ENCODE measurements at regions not wholly inside any gene's neighbourhood (a gene's known extent, or its start where the extent isn't known, plus 50 kb on each side); places are given as distances from the start of the nearest gene placed in this dataset.

DNA sequence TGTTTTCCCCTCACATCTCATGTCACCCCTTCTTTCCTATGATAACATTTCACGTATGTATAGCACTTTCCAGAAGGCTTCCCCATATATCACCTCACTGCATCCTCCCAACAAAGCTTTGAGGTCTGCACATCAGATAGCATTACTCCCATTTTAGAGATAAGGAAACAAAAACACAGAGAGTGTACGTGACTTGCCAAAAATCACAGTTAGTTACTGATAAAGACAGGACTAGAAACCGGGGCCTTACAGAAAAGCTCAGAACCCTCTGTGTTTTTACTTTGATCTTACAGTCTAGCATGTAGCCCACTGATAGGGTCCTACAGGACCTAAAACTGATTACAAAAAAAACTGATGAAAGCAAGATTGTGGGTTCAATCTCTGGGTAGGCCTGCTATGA lies 202.9 kb upstream of the CDKN3 start:
- Mint-ChIP-seq H3K27ac (no peak overlapping the region), H3K4me3 (no peak overlapping the region), H3K36me3 (no peaks in the 10 kb centered on the region), H3K27me3 (peaks cover 0 to 3% of the 10 kb centered on the region in 2 donors), H3K9me3 (peaks cover 3 to 11% (median 9%) of the 10 kb centered on the region in 3 donors), H3K4me1 (peaks cover 0 to 5% (median 4%) of the 10 kb centered on the region in 3 donors)
- Histone ChIP-seq H3K27me3 (replicated peaks in 1 of 2; ENCODE audit: control insufficient read depth in 2 of 2, extremely low read depth in 1 of 2, insufficient read depth in 2 of 2, low read length in 1 of 2) (no peaks in the 10 kb centered on the region), H3K4me3 (ENCODE audit: control insufficient read depth in 1 of 2, extremely low read depth in 1 of 2, low read length in 1 of 2) (no peak overlapping the region), H3K9me3 (no peaks in the 10 kb centered on the region), H3K27ac (ENCODE audit: low read length) (no peak overlapping the region), H3K36me3 (ENCODE audit: control insufficient read depth in 2 of 2, extremely low read depth in 1 of 2, insufficient read depth in 1 of 2, low read length in 1 of 2) (no peaks in the 10 kb centered on the region), H3K4me1 (ENCODE audit: control insufficient read depth in 1 of 2, extremely low read depth in 1 of 2, insufficient read depth in 2 of 2, low read length in 2 of 2) (no peaks in the 10 kb centered on the region)
- POLR2A ChIA-PET: no interaction called here
- DNase-seq (no peak), ATAC-seq (replicated peaks in 1 of 4) (no peak)
- WGBS (ENCODE audit: insufficient coverage): 78% methylated on average over 2 of the region's 3 CpGs
- CTCF ChIA-PET: no interaction called here

DNA sequence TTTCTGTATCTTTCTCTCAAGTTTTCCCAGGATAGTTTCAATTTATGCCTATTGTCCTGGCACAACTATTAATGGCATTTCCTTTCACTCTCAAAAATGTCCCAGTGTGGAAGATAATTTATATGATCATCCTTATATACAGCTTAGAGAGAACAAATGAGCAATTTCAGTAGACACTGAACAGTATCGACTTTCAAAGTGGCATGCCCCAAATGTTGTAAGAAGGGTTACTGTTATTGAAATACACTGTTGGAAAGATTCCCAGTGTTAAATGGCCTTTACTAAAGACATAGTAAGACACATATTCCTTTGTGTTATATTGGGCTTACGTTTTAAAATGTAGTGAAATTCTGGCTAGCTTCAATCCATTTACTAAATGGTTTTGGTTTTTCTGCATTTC lies 202.3 kb upstream of the CDKN3 start:
- Mint-ChIP-seq H3K36me3 (no peaks in the 10 kb centered on the region), H3K9me3 (peaks cover 3 to 12% (median 12%) of the 10 kb centered on the region in 3 donors), H3K27ac (no peak overlapping the region), H3K4me3 (no peak overlapping the region), H3K4me1 (peaks cover 0 to 5% (median 4%) of the 10 kb centered on the region in 3 donors), H3K27me3 (peaks cover 0 to 3% of the 10 kb centered on the region in 2 donors)
- ChIA-PET CTCF (no interaction called here), POLR2A (no interaction called here)
- Histone ChIP-seq H3K27me3 (replicated peaks in 1 of 2; ENCODE audit: control insufficient read depth in 2 of 2, extremely low read depth in 1 of 2, insufficient read depth in 2 of 2, low read length in 1 of 2) (no peaks in the 10 kb centered on the region), H3K36me3 (ENCODE audit: control insufficient read depth in 2 of 2, extremely low read depth in 1 of 2, insufficient read depth in 1 of 2, low read length in 1 of 2) (no peaks in the 10 kb centered on the region), H3K27ac (ENCODE audit: low read length) (no peak overlapping the region), H3K4me1 (ENCODE audit: control insufficient read depth in 1 of 2, extremely low read depth in 1 of 2, insufficient read depth in 2 of 2, low read length in 2 of 2) (no peaks in the 10 kb centered on the region), H3K9me3 (no peaks in the 10 kb centered on the region), H3K4me3 (ENCODE audit: control insufficient read depth in 1 of 2, extremely low read depth in 1 of 2, low read length in 1 of 2) (no peak overlapping the region)
- WGBS (ENCODE audit: insufficient coverage): no CpG with 5 or more reads among the region's 2 CpGs
- no peak for ATAC-seq (replicated peaks in 1 of 4)
- DNase-seq: no peak

- CTCF ChIA-PET: no interaction called here
- Histone ChIP-seq H3K27ac (ENCODE audit: low read length) (no peak overlapping the region), H3K36me3 (ENCODE audit: control insufficient read depth in 2 of 2, extremely low read depth in 1 of 2, insufficient read depth in 1 of 2, low read length in 1 of 2) (no peaks in the 10 kb centered on the region), H3K27me3 (replicated peaks in 1 of 2; ENCODE audit: control insufficient read depth in 2 of 2, extremely low read depth in 1 of 2, insufficient read depth in 2 of 2, low read length in 1 of 2) (no peaks in the 10 kb centered on the region), H3K4me3 (ENCODE audit: control insufficient read depth in 1 of 2, extremely low read depth in 1 of 2, low read length in 1 of 2) (no peak overlapping the region), H3K4me1 (ENCODE audit: control insufficient read depth in 1 of 2, extremely low read depth in 1 of 2, insufficient read depth in 2 of 2, low read length in 2 of 2) (no peaks in the 10 kb centered on the region), H3K9me3 (no peaks in the 10 kb centered on the region)
- WGBS (ENCODE audit: insufficient coverage): 13% methylated on average over 1 of the region's 1 CpG
- DNase-seq: no peak
- H3K27me3 Mint-ChIP-seq: peaks cover 0 to 3% of the 10 kb centered on the region in 2 donors
- peaks cover 3 to 17% (median 12%) of the 10 kb centered on the region in 3 donors for H3K9me3 Mint-ChIP-seq
- H3K27ac Mint-ChIP-seq: no peak overlapping the region
- no peak overlapping the region for H3K4me3 Mint-ChIP-seq
- POLR2A ChIA-PET: no interaction called here
- ATAC-seq (replicated peaks in 1 of 4): no peak
- no peaks in the 10 kb centered on the region for H3K4me1 Mint-ChIP-seq
- no peaks in the 10 kb centered on the region for H3K36me3 Mint-ChIP-seq
Observed at GRCh38 chr14:54197369-54197768, 199.4 kb upstream of the CDKN3 start.

DNA sequence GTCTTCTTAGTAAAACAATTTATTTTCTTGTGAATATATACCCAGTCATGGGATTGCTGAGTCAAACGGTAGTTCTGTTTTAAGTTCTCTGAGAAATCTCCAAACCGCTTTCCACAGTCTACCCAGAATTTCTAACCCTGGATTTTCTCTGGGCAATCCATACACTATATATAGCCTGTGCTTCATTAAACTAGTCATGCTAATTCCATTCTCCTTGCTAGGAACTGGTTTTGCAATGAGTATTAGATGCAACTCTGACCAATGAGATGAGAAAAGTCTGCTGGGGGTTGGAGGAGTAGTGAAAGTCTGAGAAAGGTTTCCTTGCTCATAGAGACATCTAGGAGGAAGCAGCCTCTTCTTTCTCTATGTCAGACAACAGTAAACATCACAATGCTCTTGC lies 196.1 kb upstream of the CDKN3 start:
- DNase-seq: no peak
- H3K36me3 ChIP-seq (ENCODE audit: control insufficient read depth in 2 of 2, extremely low read depth in 1 of 2, insufficient read depth in 1 of 2, low read length in 1 of 2): no peaks in the 10 kb centered on the region
- Mint-ChIP-seq H3K4me3 (no peak overlapping the region), H3K27ac (no peak overlapping the region), H3K27me3 (peaks cover under 1 to 3% of the 10 kb centered on the region in 2 donors), H3K4me1 (no peaks in the 10 kb centered on the region), H3K36me3 (no peaks in the 10 kb centered on the region), H3K9me3 (peaks cover 7 to 17% (median 12%) of the 10 kb centered on the region in 3 donors)
- H3K27ac ChIP-seq (ENCODE audit: low read length): no peak overlapping the region
- H3K4me1 ChIP-seq (ENCODE audit: control insufficient read depth in 1 of 2, extremely low read depth in 1 of 2, insufficient read depth in 2 of 2, low read length in 2 of 2): no peaks in the 10 kb centered on the region
- ChIA-PET CTCF (no interaction called here), POLR2A (no interaction called here)
- H3K4me3 ChIP-seq (ENCODE audit: control insufficient read depth in 1 of 2, extremely low read depth in 1 of 2, low read length in 1 of 2): no peak overlapping the region
- no peaks in the 10 kb centered on the region for H3K9me3 ChIP-seq
- ATAC-seq (replicated peaks in 1 of 4): no peak
- H3K27me3 ChIP-seq (replicated peaks in 1 of 2; ENCODE audit: control insufficient read depth in 2 of 2, extremely low read depth in 1 of 2, insufficient read depth in 2 of 2, low read length in 1 of 2): no peaks in the 10 kb centered on the region
- WGBS (ENCODE audit: insufficient coverage): no CpG with 5 or more reads among the region's 2 CpGs

- H3K36me3 Mint-ChIP-seq: no peaks in the 10 kb centered on the region
- CTCF ChIA-PET: no interaction called here
Observed at GRCh38 chr14:54202288-54202687, 194.5 kb upstream of the CDKN3 start.

DNA sequence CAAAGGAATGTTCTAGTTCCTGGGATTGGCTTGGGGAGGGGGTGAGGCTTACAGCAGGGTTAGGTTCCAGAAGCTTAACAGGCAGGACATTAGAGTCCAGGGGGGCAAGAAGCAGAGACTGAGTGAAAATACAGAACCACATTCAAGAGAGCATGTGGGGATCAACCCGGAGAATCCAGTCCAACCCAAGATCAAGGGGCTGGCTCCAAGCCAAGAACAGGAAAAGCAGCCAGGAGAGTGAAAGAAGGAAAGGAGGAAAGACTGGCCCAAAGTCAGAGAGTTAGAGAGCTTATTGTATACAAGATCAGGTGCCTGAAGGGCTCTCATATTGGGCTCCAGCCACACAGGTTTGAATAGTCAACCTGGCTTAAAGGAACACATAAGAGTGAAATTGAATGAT lies 190.3 kb upstream of the CDKN3 start:
- no peak for DNase-seq
- no peak for ATAC-seq (replicated peaks in 1 of 4)
- peaks cover 12% of the 10 kb centered on the region in 2 donors for H3K27me3 Mint-ChIP-seq
- ChIA-PET CTCF (no interaction called here), POLR2A (no interaction called here)
- no peaks in the 10 kb centered on the region for H3K36me3 Mint-ChIP-seq
- no peaks in the 10 kb centered on the region for H3K4me1 Mint-ChIP-seq
- Histone ChIP-seq H3K36me3 (ENCODE audit: control insufficient read depth in 2 of 2, extremely low read depth in 1 of 2, insufficient read depth in 1 of 2, low read length in 1 of 2) (no peaks in the 10 kb centered on the region), H3K27me3 (replicated peaks in 1 of 2; ENCODE audit: control insufficient read depth in 2 of 2, extremely low read depth in 1 of 2, insufficient read depth in 2 of 2, low read length in 1 of 2) (no peaks in the 10 kb centered on the region), H3K4me1 (ENCODE audit: control insufficient read depth in 1 of 2, extremely low read depth in 1 of 2, insufficient read depth in 2 of 2, low read length in 2 of 2) (no peaks in the 10 kb centered on the region), H3K27ac (ENCODE audit: low read length) (no peak overlapping the region), H3K9me3 (no peaks in the 10 kb centered on the region), H3K4me3 (ENCODE audit: control insufficient read depth in 1 of 2, extremely low read depth in 1 of 2, low read length in 1 of 2) (no peak overlapping the region)
- H3K27ac Mint-ChIP-seq: no peak overlapping the region
- no CpG with 5 or more reads among the region's 1 CpG for WGBS (ENCODE audit: insufficient coverage)
- peaks cover 0 to 4% (median 0%) of the 10 kb centered on the region in 3 donors for H3K9me3 Mint-ChIP-seq
- H3K4me3 Mint-ChIP-seq: no peak overlapping the region

More at GRCh38 chr14:54202288-54202687, 194.5 kb upstream of the CDKN3 start:
- Mint-ChIP-seq H3K4me1 (no peaks in the 10 kb centered on the region), H3K4me3 (no peak overlapping the region), H3K27ac (no peak overlapping the region), H3K27me3 (peaks cover 2 to 5% of the 10 kb centered on the region in 2 donors), H3K9me3 (peaks cover 7 to 15% (median 12%) of the 10 kb centered on the region in 3 donors)
- Histone ChIP-seq H3K4me3 (ENCODE audit: control insufficient read depth in 1 of 2, extremely low read depth in 1 of 2, low read length in 1 of 2) (no peak overlapping the region), H3K27ac (ENCODE audit: low read length) (no peak overlapping the region), H3K27me3 (replicated peaks in 1 of 2; ENCODE audit: control insufficient read depth in 2 of 2, extremely low read depth in 1 of 2, insufficient read depth in 2 of 2, low read length in 1 of 2) (no peaks in the 10 kb centered on the region), H3K4me1 (ENCODE audit: control insufficient read depth in 1 of 2, extremely low read depth in 1 of 2, insufficient read depth in 2 of 2, low read length in 2 of 2) (no peaks in the 10 kb centered on the region), H3K36me3 (ENCODE audit: control insufficient read depth in 2 of 2, extremely low read depth in 1 of 2, insufficient read depth in 1 of 2, low read length in 1 of 2) (no peaks in the 10 kb centered on the region), H3K9me3 (no peaks in the 10 kb centered on the region)
- WGBS (ENCODE audit: insufficient coverage): no CpG with 5 or more reads among the region's 6 CpGs
- ATAC-seq (replicated peaks in 1 of 4): no peak
- DNase-seq: no peak
- POLR2A ChIA-PET: no interaction called here

- H3K9me3 Mint-ChIP-seq: peaks cover 0 to 4% (median 0%) of the 10 kb centered on the region in 3 donors
Observed at GRCh38 chr14:54207075-54207474, 189.7 kb upstream of the CDKN3 start.

More at GRCh38 chr14:54207075-54207474, 189.7 kb upstream of the CDKN3 start:
- Mint-ChIP-seq H3K27ac (no peak overlapping the region), H3K4me1 (no peaks in the 10 kb centered on the region), H3K36me3 (no peaks in the 10 kb centered on the region), H3K27me3 (peaks cover 12 to 18% of the 10 kb centered on the region in 2 donors), H3K4me3 (no peak overlapping the region)
- Histone ChIP-seq H3K27me3 (replicated peaks in 1 of 2; ENCODE audit: control insufficient read depth in 2 of 2, extremely low read depth in 1 of 2, insufficient read depth in 2 of 2, low read length in 1 of 2) (no peaks in the 10 kb centered on the region), H3K27ac (ENCODE audit: low read length) (no peak overlapping the region), H3K36me3 (ENCODE audit: control insufficient read depth in 2 of 2, extremely low read depth in 1 of 2, insufficient read depth in 1 of 2, low read length in 1 of 2) (no peaks in the 10 kb centered on the region), H3K4me3 (ENCODE audit: control insufficient read depth in 1 of 2, extremely low read depth in 1 of 2, low read length in 1 of 2) (no peak overlapping the region), H3K4me1 (ENCODE audit: control insufficient read depth in 1 of 2, extremely low read depth in 1 of 2, insufficient read depth in 2 of 2, low read length in 2 of 2) (no peaks in the 10 kb centered on the region), H3K9me3 (no peaks in the 10 kb centered on the region)
- no peak for DNase-seq
- 83% methylated on average over 1 of the region's 2 CpGs for WGBS (ENCODE audit: insufficient coverage)
- ChIA-PET POLR2A (no interaction called here), CTCF (no interaction called here)
- ATAC-seq (replicated peaks in 1 of 4): no peak
